Vagina (tissue), 2 donors: ENCODE measurements at regions not wholly inside any gene's neighbourhood (a gene's known extent, or its start where the extent isn't known, plus 50 kb on each side); places are given as distances from the start of the nearest gene placed in this dataset.

Experiments used
- DNase-seq, 2 donors: peaks; one replicate each; pipeline ENCODE4 v3.0.0-alpha.2; 2017; ENCODE audit errors: extremely low spot score in 2 of 2
- H3K27ac ChIP-seq: fragments of 200-600 bp; sonication (generic); one replicate; pipeline ENCODE4 v1.5.1; 2019
- H3K27me3 ChIP-seq: fragments of 200-600 bp; sonication (generic); one replicate; pipeline ENCODE4 v1.5.1; 2019
- H3K36me3 ChIP-seq, 2 donors: fragments of 200-600 bp; sonication (generic); one replicate each; pipeline ENCODE4 v1.5.1; 2017 to 2019
- H3K4me1 ChIP-seq: fragments of 200-600 bp; sonication (generic); one replicate; pipeline ENCODE4 v1.5.1; 2019
- H3K4me3 ChIP-seq, 2 donors: fragments of 200-600 bp; sonication (generic); 1 replicate in 1 of 2; 2 replicates in 1 of 2; pipeline ENCODE4 v1.5.1; 2016 to 2019
- H3K9me3 ChIP-seq: fragments of 200-600 bp; sonication (generic); one replicate; pipeline ENCODE4 v1.5.1; 2019
- CTCF ChIP-seq, 3 experiments: fragments of 450-650 bp in 2 of 3; fragments of 200-600 bp in 1 of 3; sonication (generic) in 1 of 3; IDR thresholded peaks; one replicate each; pipeline ENCODE4 v1.5.1; 2017 to 2019; ENCODE audit warnings: antibody characterized with exemption in 3 of 3, mild to moderate bottlenecking in 2 of 3, moderate library complexity in 2 of 3
- POLR2A ChIP-seq, 2 donors: fragments of 450-650 bp; IDR thresholded peaks; one replicate each; pipeline ENCODE4 v1.6.1; 2017; ENCODE audit warnings: antibody characterized with exemption in 2 of 2, mild to moderate bottlenecking in 2 of 2, moderate library complexity in 2 of 2
- POLR2AphosphoS5 ChIP-seq, 2 donors: sonication (generic); formaldehyde crosslinking; IDR thresholded peaks; one replicate each; pipeline ENCODE4 v1.9.0; 2017; ENCODE audit warnings: antibody characterized with exemption in 2 of 2, mild to moderate bottlenecking in 2 of 2, low read depth in 1 of 2; ENCODE audit not compliant: insufficient read depth in 1 of 2
- intact Hi-C: fragments of 100-400 bp; cut with DNase I; formaldehyde crosslinking; loops from one replicate; pipeline ENCODE4 v1.15.1; 2023

DNA sequence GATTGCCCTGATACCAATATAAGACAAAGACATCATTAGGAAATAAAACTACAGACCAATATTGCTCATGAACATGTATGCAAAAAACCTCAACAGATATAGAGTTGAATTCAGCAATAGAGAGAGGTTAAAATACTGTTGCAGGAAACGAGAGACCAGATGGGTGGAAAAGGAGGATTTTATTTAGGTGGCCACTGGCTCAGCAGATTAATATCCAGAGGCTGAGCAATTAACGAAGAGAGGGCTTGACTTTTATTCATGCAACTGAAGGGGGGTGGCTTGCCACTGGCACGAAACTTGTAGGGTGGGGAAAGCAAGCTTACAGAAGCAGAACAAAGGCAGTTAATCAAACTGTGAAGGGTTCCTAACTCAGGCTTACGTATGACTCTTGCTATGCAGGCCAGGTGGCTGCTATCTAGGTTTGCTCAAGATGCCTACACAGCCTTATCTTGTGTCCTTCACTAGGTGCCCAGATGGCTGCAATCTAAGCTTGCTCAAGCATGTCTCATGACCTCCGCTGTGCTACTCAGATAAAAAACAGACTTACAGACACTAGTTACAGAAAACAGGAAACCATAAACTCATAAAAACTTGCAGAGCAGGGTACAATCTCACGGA lies 126.4 kb downstream of the MMUT start:
- H3K4me3 ChIP-seq = no peak overlapping the region
- no peaks in the 10 kb centered on the region for H3K4me1 ChIP-seq
- TF ChIP-seq POLR2AphosphoS5 (IDR thresholded peaks at IDR 0.05; ENCODE audit: insufficient read depth in 1 of 2, low read depth in 1 of 2) (no peak), POLR2A (IDR thresholded peaks at IDR 0.05) (no peak), CTCF (IDR thresholded peaks at IDR 0.05) (no peak)
- H3K9me3 ChIP-seq = no peaks in the 10 kb centered on the region
- no peak for DNase-seq
- no peaks in the 10 kb centered on the region for H3K27me3 ChIP-seq
- no peak overlapping the region for H3K27ac ChIP-seq
- intact Hi-C loops = no loop called here
- H3K36me3 ChIP-seq = no peaks in the 10 kb centered on the region

GRCh38 chr6:49333345-49334125 lies 129.5 kb downstream of the MMUT start:
- Histone ChIP-seq H3K9me3 (no peaks in the 10 kb centered on the region), H3K36me3 (no peaks in the 10 kb centered on the region), H3K27ac (no peak overlapping the region), H3K4me1 (no peaks in the 10 kb centered on the region), H3K27me3 (no peaks in the 10 kb centered on the region), H3K4me3 (no peak overlapping the region)
- intact Hi-C loops = no loop called here
- no peak for DNase-seq
- TF ChIP-seq CTCF (IDR thresholded peaks at IDR 0.05) = no peak
- TF ChIP-seq POLR2AphosphoS5 (IDR thresholded peaks at IDR 0.05; ENCODE audit: insufficient read depth in 1 of 2, low read depth in 1 of 2) = no peak
- no peak for TF ChIP-seq POLR2A (IDR thresholded peaks at IDR 0.05)

- DNase-seq = no peak
- Histone ChIP-seq H3K4me3 (no peak overlapping the region), H3K27ac (no peak overlapping the region), H3K9me3 (no peaks in the 10 kb centered on the region), H3K27me3 (no peaks in the 10 kb centered on the region), H3K4me1 (no peaks in the 10 kb centered on the region), H3K36me3 (no peaks in the 10 kb centered on the region)
- intact Hi-C loops = no loop called here
- TF ChIP-seq CTCF (IDR thresholded peaks at IDR 0.05) (no peak), POLR2A (IDR thresholded peaks at IDR 0.05) (no peak), POLR2AphosphoS5 (IDR thresholded peaks at IDR 0.05; ENCODE audit: insufficient read depth in 1 of 2, low read depth in 1 of 2) (no peak)
Measured at GRCh38 chr6:49332781-49333180, 130.3 kb downstream of the MMUT start.

GRCh38 chr6:49329186-49329585 lies 133.9 kb downstream of the MMUT start:
- intact Hi-C loops = no loop called here
- H3K4me1 ChIP-seq = no peaks in the 10 kb centered on the region
- no peak for DNase-seq
- no peak overlapping the region for H3K4me3 ChIP-seq
- H3K27ac ChIP-seq = no peak overlapping the region
- no peaks in the 10 kb centered on the region for H3K9me3 ChIP-seq
- no peaks in the 10 kb centered on the region for H3K36me3 ChIP-seq
- TF ChIP-seq POLR2AphosphoS5 (IDR thresholded peaks at IDR 0.05; ENCODE audit: insufficient read depth in 1 of 2, low read depth in 1 of 2) (no peak), CTCF (IDR thresholded peaks at IDR 0.05) (no peak), POLR2A (IDR thresholded peaks at IDR 0.05) (no peak)
- H3K27me3 ChIP-seq = no peaks in the 10 kb centered on the region
